ENCODE measurements at regions not wholly inside any gene's neighbourhood (a gene's known extent, or its start where the extent isn't known, plus 50 kb on each side); places are given as distances from the start of the nearest gene placed in this dataset.

- H3K27me3 ChIP-seq (replicated peaks; ENCODE audit: insufficient read depth): no peaks in the 10 kb centered on the region
- no peaks in the 10 kb centered on the region for H3K4me1 ChIP-seq (replicated peaks)
- intact Hi-C loops (cut with DNase I): no loop called here
- no peak overlapping the region for H3K4me3 ChIP-seq
- WGBS: 90% methylated on average over 5 of the region's 5 CpGs
- H3K36me3 ChIP-seq: no peaks in the 10 kb centered on the region
- H3K27ac ChIP-seq: no peak overlapping the region
- H3K9me3 ChIP-seq: no peaks in the 10 kb centered on the region
- TF ChIP-seq POLR2AphosphoS5 (IDR thresholded peaks at IDR 0.05) (no peak), POLR2A (IDR thresholded peaks at IDR 0.05) (no peak)
- TF ChIP-seq, protein P1, sequence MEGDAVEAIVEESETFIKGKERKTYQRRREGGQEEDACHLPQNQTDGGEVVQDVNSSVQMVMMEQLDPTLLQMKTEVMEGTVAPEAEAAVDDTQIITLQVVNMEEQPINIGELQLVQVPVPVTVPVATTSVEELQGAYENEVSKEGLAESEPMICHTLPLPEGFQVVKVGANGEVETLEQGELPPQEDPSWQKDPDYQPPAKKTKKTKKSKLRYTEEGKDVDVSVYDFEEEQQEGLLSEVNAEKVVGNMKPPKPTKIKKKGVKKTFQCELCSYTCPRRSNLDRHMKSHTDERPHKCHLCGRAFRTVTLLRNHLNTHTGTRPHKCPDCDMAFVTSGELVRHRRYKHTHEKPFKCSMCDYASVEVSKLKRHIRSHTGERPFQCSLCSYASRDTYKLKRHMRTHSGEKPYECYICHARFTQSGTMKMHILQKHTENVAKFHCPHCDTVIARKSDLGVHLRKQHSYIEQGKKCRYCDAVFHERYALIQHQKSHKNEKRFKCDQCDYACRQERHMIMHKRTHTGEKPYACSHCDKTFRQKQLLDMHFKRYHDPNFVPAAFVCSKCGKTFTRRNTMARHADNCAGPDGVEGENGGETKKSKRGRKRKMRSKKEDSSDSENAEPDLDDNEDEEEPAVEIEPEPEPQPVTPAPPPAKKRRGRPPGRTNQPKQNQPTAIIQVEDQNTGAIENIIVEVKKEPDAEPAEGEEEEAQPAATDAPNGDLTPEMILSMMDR (IDR thresholded peaks at IDR 0.05): no peak
- no peak for DNase-seq (ENCODE audit: low spot score)
Measured at GRCh38 chr15:26442680-26443079, 330.2 kb downstream of the GABRB3 start.

GRCh38 chr15:26439681-26440080 lies 333.2 kb downstream of the GABRB3 start:
- Histone ChIP-seq H3K36me3 (no peaks in the 10 kb centered on the region), H3K9me3 (no peaks in the 10 kb centered on the region), H3K4me1 (replicated peaks) (no peaks in the 10 kb centered on the region), H3K27ac (no peak overlapping the region), H3K4me3 (no peak overlapping the region), H3K27me3 (replicated peaks; ENCODE audit: insufficient read depth) (no peaks in the 10 kb centered on the region)
- WGBS: 58% methylated on average over 3 of the region's 3 CpGs
- TF ChIP-seq POLR2AphosphoS5 (IDR thresholded peaks at IDR 0.05) (no peak), POLR2A (IDR thresholded peaks at IDR 0.05) (no peak)
- TF ChIP-seq, protein P1 (IDR thresholded peaks at IDR 0.05): no peak
- intact Hi-C loops (cut with DNase I): no loop called here
- DNase-seq (ENCODE audit: low spot score): no peak

DNA sequence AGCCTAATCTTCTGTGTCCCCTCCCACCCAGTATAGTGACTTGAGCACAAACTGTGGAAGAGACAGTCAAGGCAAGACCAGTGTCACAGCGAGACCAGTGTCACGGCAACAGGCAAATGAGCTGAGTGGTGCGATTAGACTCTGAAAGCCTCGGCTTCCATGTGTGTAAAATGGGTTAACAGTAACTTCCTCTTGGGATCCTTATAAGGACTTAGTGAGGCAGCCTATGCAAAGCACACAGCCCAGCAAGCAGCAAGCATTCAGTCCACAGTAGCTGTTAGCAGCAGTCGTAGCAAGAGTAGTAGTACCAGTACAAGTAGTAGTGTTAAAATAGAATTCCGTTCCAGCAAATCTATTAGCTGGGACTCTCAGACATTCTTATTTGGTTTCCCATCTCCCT lies 334.1 kb downstream of the GABRB3 start:
- no peak for DNase-seq (ENCODE audit: low spot score)
- no peaks in the 10 kb centered on the region for H3K9me3 ChIP-seq
- no peaks in the 10 kb centered on the region for H3K27me3 ChIP-seq (replicated peaks; ENCODE audit: insufficient read depth)
- H3K36me3 ChIP-seq: no peaks in the 10 kb centered on the region
- intact Hi-C loops (cut with DNase I): no loop called here
- 55% methylated on average over 6 of the region's 6 CpGs for WGBS
- H3K4me1 ChIP-seq (replicated peaks): no peaks in the 10 kb centered on the region
- H3K27ac ChIP-seq: no peak overlapping the region
- H3K4me3 ChIP-seq: no peak overlapping the region
- TF ChIP-seq POLR2A (IDR thresholded peaks at IDR 0.05) (no peak), POLR2AphosphoS5 (IDR thresholded peaks at IDR 0.05) (no peak)
- TF ChIP-seq, protein P1 (IDR thresholded peaks at IDR 0.05): no peak

DNA sequence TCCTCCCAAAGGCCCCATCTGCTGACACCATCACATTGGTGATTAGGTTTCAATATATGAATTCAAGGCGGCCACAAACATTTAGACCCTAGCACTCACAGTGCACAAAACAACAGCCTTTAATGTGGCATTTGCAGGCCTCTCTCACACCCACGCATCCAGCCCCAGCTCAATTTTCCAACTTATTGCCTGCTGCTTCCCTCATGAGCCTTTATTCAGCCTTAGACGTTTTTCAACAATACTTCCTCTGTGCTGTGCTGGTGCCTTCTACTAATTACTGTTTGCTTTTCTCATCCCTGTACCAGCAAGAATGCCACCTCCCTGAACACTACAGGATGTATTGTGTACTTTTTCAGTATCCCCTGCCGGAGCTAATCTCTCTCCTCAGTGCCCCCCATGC lies 334.6 kb downstream of the GABRB3 start:
- Histone ChIP-seq H3K27ac (no peak overlapping the region), H3K36me3 (no peaks in the 10 kb centered on the region), H3K9me3 (no peaks in the 10 kb centered on the region), H3K4me1 (replicated peaks) (no peaks in the 10 kb centered on the region), H3K4me3 (no peak overlapping the region), H3K27me3 (replicated peaks; ENCODE audit: insufficient read depth) (no peaks in the 10 kb centered on the region)
- DNase-seq (ENCODE audit: low spot score): no peak
- 35% methylated on average over 4 of the region's 4 CpGs for WGBS
- TF ChIP-seq POLR2A (IDR thresholded peaks at IDR 0.05) (no peak), POLR2AphosphoS5 (IDR thresholded peaks at IDR 0.05) (no peak)
- TF ChIP-seq, protein P1 (IDR thresholded peaks at IDR 0.05): no peak
- intact Hi-C loops (cut with DNase I): no loop called here

GRCh38 chr15:26433818-26434217 lies 339.0 kb downstream of the GABRB3 start:
- TF ChIP-seq POLR2AphosphoS5 (IDR thresholded peaks at IDR 0.05) (no peak), POLR2A (IDR thresholded peaks at IDR 0.05) (no peak)
- TF ChIP-seq, protein P1 (IDR thresholded peaks at IDR 0.05): no peak
- Histone ChIP-seq H3K9me3 (no peaks in the 10 kb centered on the region), H3K36me3 (no peaks in the 10 kb centered on the region), H3K4me1 (replicated peaks) (no peaks in the 10 kb centered on the region), H3K27me3 (replicated peaks; ENCODE audit: insufficient read depth) (no peaks in the 10 kb centered on the region), H3K27ac (no peak overlapping the region), H3K4me3 (no peak overlapping the region)
- intact Hi-C loops (cut with DNase I): no loop called here
- DNase-seq (ENCODE audit: low spot score): no peak
- WGBS: 81% methylated on average over 5 of the region's 5 CpGs

Data from prostate gland (tissue), 2 donors.